Suprapubic skin (tissue), 4 donors: ENCODE measurements at regions not wholly inside any gene's neighbourhood (a gene's known extent, or its start where the extent isn't known, plus 50 kb on each side); places are given as distances from the start of the nearest gene placed in this dataset.

Experiments used
- CTCF ChIP-seq, 2 donors: fragments of 200-600 bp in 1 of 2; fragments of 450-650 bp in 1 of 2; sonication (generic) in 1 of 2; IDR thresholded peaks; one replicate each; pipeline ENCODE4 v1.5.1; 2016 to 2019; ENCODE audit warnings: antibody characterized with exemption in 2 of 2, mild to moderate bottlenecking in 1 of 2, moderate library complexity in 1 of 2
- EP300 ChIP-seq: sonication (generic); formaldehyde crosslinking; IDR thresholded peaks from one replicate; pipeline ENCODE4 v1.6.1; 2017; ENCODE audit warnings: antibody characterized with exemption
- POLR2AphosphoS5 ChIP-seq, 3 donors: sonication (generic); formaldehyde crosslinking; IDR thresholded peaks; one replicate each; pipeline ENCODE4 v1.6.1; 2017; ENCODE audit warnings: antibody characterized with exemption in 3 of 3

DNA sequence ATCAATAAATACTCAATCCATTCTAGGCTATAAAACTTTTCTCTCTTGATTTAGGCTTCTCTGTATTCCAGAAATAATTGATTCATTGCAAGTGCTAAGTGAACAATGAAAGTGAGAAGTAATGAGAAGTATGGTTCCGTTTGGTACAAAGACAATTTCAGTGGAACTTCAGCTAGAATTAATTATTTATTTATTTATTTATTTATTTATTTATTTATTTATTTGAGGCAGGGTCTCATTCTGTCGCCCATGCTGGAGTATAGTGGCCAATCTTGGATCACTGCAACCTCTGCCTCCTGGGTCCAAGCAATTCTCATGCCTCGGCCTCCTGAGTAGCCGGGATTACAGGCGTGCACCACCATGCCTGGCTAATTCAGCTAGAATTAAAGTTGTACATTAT, 262.1 kb downstream of the B3GLCT start:
- TF ChIP-seq POLR2AphosphoS5 (IDR thresholded peaks at IDR 0.05): no peak
- no peak for TF ChIP-seq CTCF (IDR thresholded peaks at IDR 0.05)
- no peak for TF ChIP-seq EP300
